Transverse colon (tissue), 3 donors: ENCODE measurements at regions not wholly inside any gene's neighbourhood (a gene's known extent, or its start where the extent isn't known, plus 50 kb on each side); places are given as distances from the start of the nearest gene placed in this dataset.

Experiments
- CTCF ChIP-seq, 5 experiments: fragments of 200-600 bp in 3 of 5; fragments of 450-650 bp in 2 of 5; sonication (generic) in 3 of 5; IDR thresholded peaks; 1 replicate in 2 of 5; 2 replicates in 3 of 5; pipeline ENCODE4 v1.5.1; 2016 to 2017; ENCODE audit warnings: antibody characterized with exemption in 5 of 5, inconsistent platforms in 3 of 5, mild to moderate bottlenecking in 2 of 5, moderate library complexity in 1 of 5
- EP300 ChIP-seq: sonication (generic); formaldehyde crosslinking; IDR thresholded peaks from one replicate; pipeline ENCODE4 v1.6.1; 2017; ENCODE audit warnings: antibody characterized with exemption, low read depth

DNA sequence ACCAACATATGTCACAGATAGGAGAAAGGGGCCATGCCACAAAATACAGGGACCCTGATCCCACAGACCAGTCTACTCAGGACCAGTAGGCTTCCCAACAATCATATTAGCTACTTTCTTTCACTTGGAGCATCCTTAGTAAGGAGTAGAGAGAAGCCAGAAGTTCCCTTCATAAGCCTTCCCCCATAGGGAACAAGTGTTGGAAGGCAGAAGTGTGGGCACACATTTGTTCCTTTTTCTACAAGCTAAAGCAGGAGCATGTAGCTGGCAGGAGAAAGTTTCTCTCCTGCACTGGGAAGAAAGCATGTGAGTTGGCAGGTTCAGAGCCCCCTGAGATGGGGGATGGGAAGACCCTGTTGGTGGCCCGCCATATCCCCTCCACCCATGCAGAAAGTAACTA lies 165.4 kb downstream of the KCTD12 start:
- no peak for TF ChIP-seq CTCF (IDR thresholded peaks at IDR 0.05)
- TF ChIP-seq EP300: no peak
